NCI-H446 treated with DMSO at 0.1 percent for 48 hours (cell line): ENCODE measurements at regions not wholly inside any gene's neighbourhood (a gene's known extent, or its start where the extent isn't known, plus 50 kb on each side); places are given as distances from the start of the nearest gene placed in this dataset.

Experiments
- DNase-seq: peaks from one replicate; lab custom pipeline; 2025; lab: John Stamatoyannopoulos, UW

- DNase-seq, result no peak
Observed at GRCh38 chr2:167900435-167901114, 346.8 kb downstream of the STK39 start.

- DNase-seq, result no peak
Observed at GRCh38 chr2:167898340-167898739, 349.1 kb downstream of the STK39 start.

GRCh38 chr2:167891841-167892240 is 355.6 kb downstream of the STK39 start:
- DNase-seq, result no peak

GRCh38 chr2:167890739-167891138 is 356.7 kb downstream of the STK39 start:
- no peak for DNase-seq

- DNase-seq, result no peak
Observed at GRCh38 chr2:167880415-167880814, 367.0 kb downstream of the STK39 start.

GRCh38 chr2:167875529-167875928 is 371.9 kb downstream of the STK39 start:
- no peak for DNase-seq

GRCh38 chr2:167874812-167875211 is 372.6 kb downstream of the STK39 start:
- no peak for DNase-seq

GRCh38 chr2:167871286-167871685 is 376.1 kb downstream of the STK39 start:
- DNase-seq, result no peak

GRCh38 chr2:167869200-167869599 is 378.2 kb downstream of the STK39 start:
- no peak for DNase-seq

GRCh38 chr2:167863377-167863776 is 384.0 kb downstream of the STK39 start:
- DNase-seq, result no peak

GRCh38 chr2:167862782-167863181 is 384.6 kb downstream of the STK39 start:
- DNase-seq, result no peak

GRCh38 chr2:167862296-167862695 is 385.1 kb downstream of the STK39 start:
- no peak for DNase-seq

- no peak for DNase-seq
Observed at GRCh38 chr2:167861574-167862193, 385.7 kb downstream of the STK39 start.

- no peak for DNase-seq
Observed at GRCh38 chr2:167860082-167860481, 387.3 kb downstream of the STK39 start.

- no peak for DNase-seq
Observed at GRCh38 chr2:167859676-167860075, 387.7 kb downstream of the STK39 start.

GRCh38 chr2:167858086-167858485 is 389.3 kb downstream of the STK39 start:
- DNase-seq, result no peak

GRCh38 chr2:167857416-167857815 is 390.0 kb downstream of the STK39 start:
- DNase-seq, result no peak

GRCh38 chr2:167856190-167856589 is 391.2 kb downstream of the STK39 start:
- no peak for DNase-seq

- DNase-seq, result no peak
Observed at GRCh38 chr2:167855211-167855610, 392.2 kb downstream of the STK39 start.

- no peak for DNase-seq
Observed at GRCh38 chr2:167853717-167854116, 393.7 kb downstream of the STK39 start.

GRCh38 chr2:167851876-167852275 is 395.5 kb downstream of the STK39 start:
- no peak for DNase-seq

- DNase-seq, result no peak
Observed at GRCh38 chr2:167851323-167851860, 396.0 kb downstream of the STK39 start.

- DNase-seq, result no peak
Observed at GRCh38 chr2:167844714-167845530, 402.5 kb downstream of the STK39 start.
